ENCODE measurements at regions not wholly inside any gene's neighbourhood (a gene's known extent, or its start where the extent isn't known, plus 50 kb on each side); places are given as distances from the start of the nearest gene placed in this dataset.

DNA sequence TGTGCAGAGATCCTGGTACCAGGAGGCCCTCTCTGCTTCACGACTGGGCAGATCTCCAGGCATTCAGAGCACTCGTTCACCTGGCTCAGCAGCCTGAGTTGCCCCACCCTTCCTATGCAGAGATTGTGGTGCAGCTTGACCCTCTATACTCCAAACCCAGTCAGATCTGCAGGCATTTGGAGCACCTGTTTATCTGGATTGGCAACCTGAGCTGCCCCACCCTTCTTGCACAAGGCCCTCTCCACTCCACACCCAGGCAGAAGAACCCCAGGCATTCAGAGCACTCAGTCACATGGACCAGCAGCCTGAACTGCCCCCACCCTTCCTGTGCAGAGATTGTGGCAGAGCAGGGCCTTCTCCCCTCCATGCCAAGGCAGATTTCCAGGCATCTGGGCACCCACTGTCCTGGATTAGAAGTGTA is 88.4 kb upstream of the CDH5 start:
- H3K56ac ChIP-seq (replicated peaks; ENCODE audit: insufficient read length, low read depth, low read length): no peak overlapping the region
- no peak overlapping the region for H3K23ac ChIP-seq (ENCODE audit: insufficient read length)
- H3K79me2 ChIP-seq (ENCODE audit: control insufficient read depth in 1 of 2, insufficient read depth in 2 of 2, low read length in 2 of 2): no peaks in the 10 kb centered on the region
- H2BK120ac ChIP-seq (replicated peaks; ENCODE audit: low read depth, low read length): no peak overlapping the region
- no peak for DNase-seq (ENCODE audit: low read depth in 1 of 2, low spot score in 2 of 2)
- H3K9ac ChIP-seq (replicated peaks in 1 of 4; ENCODE audit: extremely low read depth in 1 of 4, low read depth in 3 of 4, low read length in 3 of 4): no peak overlapping the region
- H4K5ac ChIP-seq (ENCODE audit: insufficient read length, low read depth, low read length): no peak overlapping the region
- peak overlapping the region; percentile 62; the same call in 1 of the 2 replicates for H2BK12ac ChIP-seq (ENCODE audit: low read depth, low read length)
- H3K4me3 ChIP-seq (ENCODE audit: extremely low read depth in 1 of 4, insufficient read depth in 2 of 4, low read depth in 3 of 4, low read length in 4 of 4): no peak overlapping the region
- H3K4me2 ChIP-seq (ENCODE audit: insufficient read depth in 1 of 2, low read depth in 2 of 2, low read length in 2 of 2): no peak overlapping the region
- FAIRE-seq: no peak
- no peak overlapping the region for H3K4ac ChIP-seq (replicated peaks; ENCODE audit: insufficient read length, low read depth, low read length)
- H3K23me2 ChIP-seq (ENCODE audit: low read depth, low read length): no peaks in the 10 kb centered on the region
- no peaks in the 10 kb centered on the region for H3K36me3 ChIP-seq (ENCODE audit: control insufficient read depth in 2 of 4, insufficient read depth in 4 of 4, low read length in 3 of 4)
- H2BK20ac ChIP-seq (ENCODE audit: low read length): peak overlapping the region; percentile 61; the same call in 1 of the 2 replicates
- no peak overlapping the region for H3K18ac ChIP-seq (ENCODE audit: extremely low read depth, low read length)
- no peak overlapping the region for H4K8ac ChIP-seq (ENCODE audit: extremely low read depth, insufficient read depth, low read length)
- WGBS, 2 experiments (ENCODE audit: extremely low coverage in 1 of 2, insufficient coverage in 1 of 2, insufficient read length in 1 of 2, insufficient replicate concordance in 2 of 2, low coverage in 1 of 2, low lambda C conversion rate in 2 of 2, missing lambda C conversion rate in 1 of 2): 85% methylated on average over 2 of the region's 2 CpGs; no CpG with 5 or more reads in 1 of the 2 experiments
- H4K20me1 ChIP-seq (replicated peaks in 1 of 2; ENCODE audit: control insufficient read depth in 1 of 2, insufficient read depth in 2 of 2, low read length in 2 of 2): no peaks in the 10 kb centered on the region
- peaks cover 0 to 6% of the 10 kb centered on the region in 2 experiments; a peak in 1 of 4 replicates for H3K9me3 ChIP-seq (ENCODE audit: insufficient read depth in 2 of 2, low read depth in 1 of 2, low read length in 1 of 2)
- H4K91ac ChIP-seq (replicated peaks; ENCODE audit: insufficient read length, low read length): no peak overlapping the region
- POLR2A ChIA-PET (ENCODE audit: partially characterized antibody): no interaction called here
- H2AFZ ChIP-seq (ENCODE audit: low read length): no peak overlapping the region
- no peak overlapping the region for H2AK5ac ChIP-seq (ENCODE audit: low read depth, low read length)
- H3K79me1 ChIP-seq (ENCODE audit: low read depth, low read length): no peaks in the 10 kb centered on the region
- 0 out of 2 replicates have a peak overlapping the region, but pooled peaks have one; percentile 8 for H2BK5ac ChIP-seq (ENCODE audit: low read depth, low read length)
- no peak overlapping the region for H2BK15ac ChIP-seq (ENCODE audit: low read length)
- H3K4me1 ChIP-seq (replicated peaks in 1 of 4; ENCODE audit: control insufficient read depth in 3 of 4, insufficient read depth in 4 of 4, low read length in 3 of 4): peaks cover 0 to 5% (median 2%) of the 10 kb centered on the region in 4 experiments; a peak in 3 of 7 replicates
- H3K27me3 ChIP-seq (replicated peaks in 1 of 4; ENCODE audit: control insufficient read depth in 3 of 4, extremely low read depth in 1 of 4, insufficient read depth in 3 of 4, low read length in 3 of 4): no peaks in the 10 kb centered on the region
- H3K14ac ChIP-seq (ENCODE audit: insufficient read length): no peak overlapping the region
- H3K27ac ChIP-seq (ENCODE audit: low read depth, low read length): no peak overlapping the region
- CTCF ChIA-PET (ENCODE audit: partially characterized antibody): interaction anchor here (0.9 to 3.9 kb wide), 15 partner anchors 10 to 703 kb away, joined by 3 to 31 read pairs (median 4); no protein-coding TSS in a partner anchor
- TF ChIP-seq KDM5A (IDR thresholded peaks at IDR 0.05; ENCODE audit: low read length) (no peak), ZNF274 (IDR thresholded peaks at IDR 0.05; ENCODE audit: borderline replicate concordance, extremely low read depth, low read length) (no peak)
- TF ChIP-seq, protein P1, sequence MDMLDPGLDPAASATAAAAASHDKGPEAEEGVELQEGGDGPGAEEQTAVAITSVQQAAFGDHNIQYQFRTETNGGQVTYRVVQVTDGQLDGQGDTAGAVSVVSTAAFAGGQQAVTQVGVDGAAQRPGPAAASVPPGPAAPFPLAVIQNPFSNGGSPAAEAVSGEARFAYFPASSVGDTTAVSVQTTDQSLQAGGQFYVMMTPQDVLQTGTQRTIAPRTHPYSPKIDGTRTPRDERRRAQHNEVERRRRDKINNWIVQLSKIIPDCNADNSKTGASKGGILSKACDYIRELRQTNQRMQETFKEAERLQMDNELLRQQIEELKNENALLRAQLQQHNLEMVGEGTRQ (IDR thresholded peaks at IDR 0.05; ENCODE audit: low read length): no peak
- TF ChIP-seq, protein P2, sequence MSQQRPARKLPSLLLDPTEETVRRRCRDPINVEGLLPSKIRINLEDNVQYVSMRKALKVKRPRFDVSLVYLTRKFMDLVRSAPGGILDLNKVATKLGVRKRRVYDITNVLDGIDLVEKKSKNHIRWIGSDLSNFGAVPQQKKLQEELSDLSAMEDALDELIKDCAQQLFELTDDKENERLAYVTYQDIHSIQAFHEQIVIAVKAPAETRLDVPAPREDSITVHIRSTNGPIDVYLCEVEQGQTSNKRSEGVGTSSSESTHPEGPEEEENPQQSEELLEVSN (IDR thresholded peaks at IDR 0.05): no peak

All from H1 (cell line).